ENCODE measurements at regions not wholly inside any gene's neighbourhood (a gene's known extent, or its start where the extent isn't known, plus 50 kb on each side); places are given as distances from the start of the nearest gene placed in this dataset.
"Not testable (repeated sequence)": the region's sequence is repeated elsewhere in the genome, so short reads cannot be mapped to it uniquely, and the experiment has no call there.

GRCh38 chr13:109400624-109401257 lies 385.6 kb downstream of the IRS2 start:
- DNase-seq (ENCODE audit: low read depth in 3 of 3), result no peak

- no peak for DNase-seq (ENCODE audit: low read depth in 3 of 3)
These were observed 386.2 kb downstream of the IRS2 start for GRCh38 chr13:109400209-109400608.

DNA sequence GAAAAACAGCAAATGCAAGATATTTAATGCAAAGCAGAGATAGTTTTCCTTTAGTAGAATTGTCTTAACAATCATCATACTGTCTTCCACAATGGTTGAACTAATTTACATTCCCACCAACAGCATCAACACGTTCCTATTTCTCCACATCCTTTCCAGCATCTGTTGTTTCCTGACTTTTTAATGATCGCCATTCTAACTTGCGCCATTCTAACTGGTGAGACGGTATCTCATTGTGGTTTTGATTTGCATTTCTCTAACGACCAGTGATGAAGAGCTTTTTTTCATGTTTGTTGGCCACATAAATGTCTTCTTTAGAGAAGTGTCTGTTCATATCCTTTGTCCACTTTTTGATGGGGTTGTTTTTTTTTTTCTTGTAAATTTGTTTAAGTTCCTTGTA lies 388.3 kb downstream of the IRS2 start:
- DNase-seq (ENCODE audit: low read depth in 3 of 3), result not testable (repeated sequence)

DNA sequence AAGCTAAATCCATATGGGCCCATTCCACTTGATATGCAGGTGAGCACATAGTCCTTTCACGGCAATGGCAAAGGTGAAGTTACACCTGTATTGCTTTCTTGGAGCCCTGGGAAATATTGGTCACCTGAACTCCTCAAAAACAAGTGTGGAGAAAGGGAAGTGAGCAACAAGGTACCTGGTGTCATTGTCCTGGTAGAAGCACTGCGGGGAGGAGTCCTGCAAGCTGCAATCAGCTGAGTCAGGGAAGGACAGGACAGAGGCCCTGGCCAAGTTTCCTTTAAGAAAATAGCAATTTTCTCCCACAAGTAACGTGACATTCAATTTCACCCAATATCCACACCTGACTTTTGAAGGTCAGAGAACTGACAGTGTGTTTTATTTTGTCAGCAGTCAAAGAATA lies 389.1 kb downstream of the IRS2 start:
- DNase-seq (ENCODE audit: low read depth in 3 of 3), result no peak

DNA sequence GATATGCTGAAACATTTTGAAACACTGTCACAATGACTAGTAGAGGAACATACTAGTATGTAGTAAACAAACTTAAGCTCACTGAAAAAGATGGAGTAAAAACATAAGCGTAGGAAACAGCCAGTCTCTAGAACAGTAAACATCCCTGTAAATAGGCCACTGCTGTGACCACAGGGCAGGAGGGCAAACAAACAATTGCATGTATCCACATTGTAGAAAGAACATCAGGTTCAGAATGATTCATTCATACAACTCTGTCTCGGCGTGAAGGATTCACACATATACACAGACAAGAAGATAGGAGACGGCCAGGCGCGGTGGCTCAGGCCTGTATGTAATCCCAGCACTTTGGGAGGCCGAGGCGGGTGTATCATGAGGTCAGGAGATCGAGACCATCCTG lies 390.1 kb downstream of the IRS2 start:
- no peak for DNase-seq (ENCODE audit: low read depth in 3 of 3)

GRCh38 chr13:109395014-109395413 lies 391.4 kb downstream of the IRS2 start:
- no peak for DNase-seq (ENCODE audit: low read depth in 3 of 3)

DNA sequence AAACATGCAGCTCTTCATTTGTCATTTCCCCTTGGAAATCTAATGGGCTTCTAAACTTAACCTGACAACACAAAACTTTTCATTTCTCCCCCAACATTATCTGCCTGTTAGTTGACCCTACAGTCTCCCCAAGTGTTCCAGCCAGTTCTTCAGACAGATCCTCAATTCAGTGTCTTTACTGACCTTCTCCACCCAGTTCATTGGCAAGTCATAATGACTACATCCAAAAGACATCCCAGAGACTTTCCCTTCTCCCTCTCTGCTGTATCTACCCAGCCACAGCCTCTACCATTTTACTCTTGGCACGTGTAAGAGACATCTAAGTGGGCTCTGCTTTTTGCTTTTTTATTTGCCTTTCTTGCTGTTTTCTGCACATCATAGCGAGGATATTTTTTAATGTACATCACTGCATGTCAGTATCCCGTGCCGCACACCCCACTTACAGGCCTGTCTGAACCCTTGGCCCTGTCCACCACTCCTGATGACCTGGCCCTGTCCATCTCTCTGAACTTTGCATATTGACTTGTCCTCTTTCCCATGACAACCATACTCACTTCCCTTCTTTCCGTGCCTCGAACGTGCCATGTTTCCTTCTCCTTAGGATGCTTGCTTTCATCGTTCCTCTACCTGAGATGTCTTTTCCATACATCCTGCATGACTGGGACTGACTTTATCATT lies 391.9 kb downstream of the IRS2 start:
- no peak for DNase-seq (ENCODE audit: low read depth in 3 of 3)

DNA sequence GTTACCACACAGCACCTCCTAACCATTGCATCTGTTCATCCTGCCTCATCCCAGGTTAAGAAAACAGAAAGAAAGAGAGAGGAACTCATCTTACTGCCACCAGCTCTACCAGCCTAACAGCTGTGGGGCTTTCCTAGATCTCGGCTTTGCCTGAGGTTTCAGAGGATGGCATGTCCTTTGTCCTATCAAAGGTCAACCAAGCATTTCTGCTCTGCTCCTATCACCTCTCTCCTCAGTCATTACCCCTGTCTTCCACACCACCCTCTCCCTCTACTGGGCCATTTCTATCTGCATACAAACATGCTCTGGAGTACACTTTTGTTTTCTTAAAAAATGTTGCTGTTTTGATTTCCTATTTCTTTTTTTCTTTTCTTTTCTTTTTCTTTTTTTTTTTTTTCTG lies 393.3 kb downstream of the IRS2 start:
- DNase-seq (ENCODE audit: low read depth in 3 of 3), result no peak

DNA sequence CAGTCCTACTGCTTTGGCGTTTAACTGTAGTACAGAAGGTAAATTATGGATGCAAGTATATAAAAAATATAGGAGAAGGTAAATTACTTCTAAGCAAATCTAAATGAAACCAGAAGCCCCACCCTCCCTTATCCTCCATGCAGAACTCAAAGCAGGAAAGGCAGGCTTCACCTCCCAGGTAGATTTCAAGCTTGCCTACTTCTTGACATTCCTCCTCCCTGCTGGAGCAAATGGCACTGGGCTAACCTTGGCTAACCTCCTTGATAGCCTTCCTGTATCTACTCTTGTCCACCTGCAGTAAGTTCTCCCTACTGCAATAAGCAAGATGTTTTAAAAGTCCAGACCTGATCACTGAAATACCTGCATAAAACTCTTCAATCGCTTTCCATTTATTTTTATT lies 396.0 kb downstream of the IRS2 start:
- no peak for DNase-seq (ENCODE audit: low read depth in 3 of 3)

- DNase-seq (ENCODE audit: low read depth in 3 of 3), result no peak
These were observed 396.5 kb downstream of the IRS2 start for GRCh38 chr13:109389892-109390345.

- DNase-seq (ENCODE audit: low read depth in 3 of 3), result no peak
These were observed 396.9 kb downstream of the IRS2 start for GRCh38 chr13:109389456-109389855.

DNA sequence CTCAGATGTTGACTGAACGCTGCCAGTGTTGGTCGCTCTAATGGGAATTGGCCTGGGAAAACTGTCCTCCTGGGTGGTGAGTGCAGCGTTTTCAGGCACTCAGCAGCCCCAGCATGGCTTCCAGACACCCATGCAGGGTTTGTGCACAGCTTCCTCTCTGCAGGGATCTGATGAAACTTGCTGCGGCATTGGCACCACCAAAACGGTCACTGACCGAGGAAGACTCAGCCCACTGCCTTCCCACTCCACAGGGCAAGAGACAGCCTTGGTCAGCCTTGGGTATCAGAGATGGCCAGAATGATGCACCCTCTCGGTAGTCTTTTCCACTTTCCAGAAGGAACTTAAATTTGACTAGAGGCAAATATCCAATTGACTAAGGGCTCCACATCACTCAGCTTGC lies 398.9 kb downstream of the IRS2 start:
- no peak for DNase-seq (ENCODE audit: low read depth in 3 of 3)

- DNase-seq (ENCODE audit: low read depth in 3 of 3), result no peak
These were observed 401.2 kb downstream of the IRS2 start for GRCh38 chr13:109385242-109385560.

GRCh38 chr13:109384491-109385241 lies 401.7 kb downstream of the IRS2 start:
- no peak for DNase-seq (ENCODE audit: low read depth in 3 of 3)

DNA sequence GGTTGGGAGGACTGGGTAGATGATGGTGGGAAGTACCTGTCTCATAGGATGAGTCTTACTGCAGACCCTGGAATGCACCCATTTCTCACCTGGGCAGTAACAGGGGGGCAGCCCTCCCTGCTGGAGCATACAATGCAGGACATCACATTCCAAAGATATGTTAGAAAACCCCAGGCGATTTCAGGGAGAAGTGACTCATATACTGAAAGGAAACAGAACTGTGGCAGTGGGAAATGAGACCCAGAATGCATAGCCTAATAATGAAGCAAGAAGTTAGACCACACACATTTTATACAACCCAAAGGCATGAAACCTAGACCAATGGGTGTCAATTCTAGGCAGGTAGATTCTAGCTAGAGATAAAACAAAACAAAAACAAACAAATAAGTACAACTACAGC lies 402.7 kb downstream of the IRS2 start:
- no peak for DNase-seq (ENCODE audit: low read depth in 3 of 3)

DNA sequence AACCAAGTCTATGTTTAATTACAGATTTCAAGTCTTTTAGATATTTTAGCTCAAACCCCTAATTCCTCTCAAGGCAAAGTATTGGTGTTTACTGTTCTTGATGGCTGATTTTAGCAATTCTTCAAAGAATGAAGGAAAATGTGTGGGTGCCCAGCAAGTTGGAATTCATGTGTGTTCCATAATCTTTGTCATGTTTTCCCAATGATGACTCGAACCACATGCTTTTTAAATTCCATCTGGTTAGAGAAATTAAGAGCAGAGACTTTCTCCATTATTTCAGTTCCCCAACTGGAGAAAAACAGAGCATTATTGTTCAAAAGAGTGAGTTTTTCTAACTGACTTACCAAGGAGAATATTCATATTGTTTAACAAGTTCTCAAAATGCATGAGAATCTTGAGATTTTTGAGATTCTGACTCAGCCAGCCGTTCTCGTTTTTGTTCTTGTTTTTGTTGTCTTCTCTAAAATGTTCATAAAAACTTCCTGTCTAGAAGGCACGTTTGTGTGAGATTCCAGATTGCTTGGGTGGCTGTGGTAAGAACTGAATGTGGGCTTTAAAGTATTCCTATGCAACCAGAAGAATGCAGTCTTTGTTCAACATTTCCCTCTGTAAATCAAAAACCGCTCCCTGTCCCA lies 404.7 kb downstream of the IRS2 start:
- no peak for DNase-seq (ENCODE audit: low read depth in 3 of 3)

- no peak for DNase-seq (ENCODE audit: low read depth in 3 of 3)
These were observed 405.9 kb downstream of the IRS2 start for GRCh38 chr13:109380457-109380856.

GRCh38 chr13:109379930-109380329 lies 406.5 kb downstream of the IRS2 start:
- DNase-seq (ENCODE audit: low read depth in 3 of 3), result no peak

GRCh38 chr13:109376936-109377335 lies 409.4 kb downstream of the IRS2 start:
- no peak for DNase-seq (ENCODE audit: low read depth in 3 of 3)

DNA sequence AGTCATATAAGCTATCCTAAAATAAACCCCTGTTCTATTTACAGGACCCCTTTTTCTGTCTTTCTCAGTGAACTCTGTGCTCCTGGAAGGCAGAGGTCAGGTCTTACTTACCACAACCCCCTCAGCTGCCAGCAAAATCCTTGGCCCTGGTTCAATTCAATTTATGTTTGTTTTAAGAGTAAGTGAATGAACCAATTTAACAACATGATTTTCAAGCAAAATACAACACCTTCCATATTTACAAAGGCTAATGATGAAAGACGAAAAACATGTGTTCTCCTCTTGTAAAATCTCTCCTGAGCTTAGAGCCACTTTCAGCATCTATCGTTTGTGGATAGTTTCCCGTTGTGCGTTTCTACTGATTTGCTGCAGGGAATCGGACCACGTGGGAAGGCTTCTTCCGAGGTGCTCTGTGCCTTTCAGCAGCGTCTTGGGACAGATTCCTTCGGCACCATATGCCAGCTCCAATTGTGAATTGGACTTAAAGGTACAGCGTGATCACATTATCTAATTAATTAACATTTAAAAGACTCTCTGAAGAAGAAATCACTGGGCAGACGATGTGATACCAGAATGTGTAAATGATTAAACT lies 411.7 kb downstream of the IRS2 start:
- no peak for DNase-seq (ENCODE audit: low read depth in 3 of 3)

DNA sequence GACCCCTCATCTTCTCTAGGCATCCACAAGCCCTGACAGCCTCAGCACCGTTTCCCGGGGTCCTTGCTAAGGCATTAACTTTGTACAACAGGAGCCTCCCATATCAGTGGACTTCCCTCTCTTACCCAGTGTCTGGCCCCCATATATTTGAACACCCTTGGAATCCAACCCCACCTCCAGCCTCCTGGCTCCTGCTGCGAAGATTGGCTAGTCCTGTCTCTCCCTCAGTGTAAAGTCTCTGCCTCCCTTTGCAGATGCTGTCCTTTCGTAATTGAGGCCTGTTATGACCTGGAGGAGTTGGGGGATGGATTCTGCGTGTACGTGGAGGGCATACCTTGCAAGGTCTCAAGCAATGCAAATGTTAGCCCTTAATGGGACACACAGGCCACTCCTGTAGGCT lies 413.7 kb downstream of the IRS2 start:
- no peak for DNase-seq (ENCODE audit: low read depth in 3 of 3)

DNA sequence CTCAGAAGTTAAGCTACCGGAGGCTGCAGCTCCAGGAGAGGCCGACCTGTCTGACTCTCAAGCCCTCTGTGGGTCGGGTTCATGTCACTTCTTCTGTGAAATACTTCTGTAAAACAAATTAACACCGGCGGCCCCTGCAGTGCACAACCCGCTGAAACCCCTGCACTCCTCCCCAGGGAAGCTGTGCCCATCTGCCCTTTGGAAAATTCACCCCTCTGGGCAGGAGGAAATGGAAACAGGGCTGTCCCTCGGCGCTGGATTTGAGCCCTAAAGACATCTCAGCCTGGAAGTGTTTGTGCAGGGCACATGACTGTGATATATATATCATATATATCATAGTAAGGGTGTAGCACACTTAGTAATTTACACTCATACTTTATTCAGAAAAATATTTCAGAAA lies 415.3 kb downstream of the IRS2 start:
- DNase-seq (ENCODE audit: low read depth in 3 of 3), result no peak

Measured in stimulated activated CD4-positive, alpha-beta T cell treated with anti-CD3 and anti-CD28 coated beads, TNF-alpha, amount 100 ng/mL, for 48 hours (primary cell).